ENCODE measurements at regions not wholly inside any gene's neighbourhood (a gene's known extent, or its start where the extent isn't known, plus 50 kb on each side); places are given as distances from the start of the nearest gene placed in this dataset.

DNA sequence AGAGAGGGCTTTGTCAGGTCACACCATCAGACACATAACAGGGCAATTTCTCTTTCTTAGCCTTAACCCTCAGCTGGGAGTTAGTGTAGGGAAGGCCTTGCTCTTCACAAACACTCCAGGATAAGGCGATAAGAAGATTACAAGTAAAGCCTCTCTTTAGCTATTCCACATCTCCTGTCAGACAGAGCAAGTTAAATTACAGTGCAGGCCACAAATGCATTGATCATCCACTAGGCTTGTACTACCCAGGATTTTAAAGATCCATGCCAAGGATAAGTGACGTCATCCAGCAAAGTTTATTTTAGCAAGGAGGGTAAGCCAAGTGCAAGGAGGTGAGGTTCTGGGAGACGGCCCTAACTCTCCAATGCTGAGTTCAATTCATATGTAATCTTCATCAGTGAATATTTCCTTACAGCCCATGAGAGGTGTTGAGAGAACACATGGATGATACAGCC, 890.6 kb upstream of the NR2F2 start:
- no peak for TF ChIP-seq POLR2A (IDR thresholded peaks at IDR 0.05)
- TF ChIP-seq, protein P1, sequence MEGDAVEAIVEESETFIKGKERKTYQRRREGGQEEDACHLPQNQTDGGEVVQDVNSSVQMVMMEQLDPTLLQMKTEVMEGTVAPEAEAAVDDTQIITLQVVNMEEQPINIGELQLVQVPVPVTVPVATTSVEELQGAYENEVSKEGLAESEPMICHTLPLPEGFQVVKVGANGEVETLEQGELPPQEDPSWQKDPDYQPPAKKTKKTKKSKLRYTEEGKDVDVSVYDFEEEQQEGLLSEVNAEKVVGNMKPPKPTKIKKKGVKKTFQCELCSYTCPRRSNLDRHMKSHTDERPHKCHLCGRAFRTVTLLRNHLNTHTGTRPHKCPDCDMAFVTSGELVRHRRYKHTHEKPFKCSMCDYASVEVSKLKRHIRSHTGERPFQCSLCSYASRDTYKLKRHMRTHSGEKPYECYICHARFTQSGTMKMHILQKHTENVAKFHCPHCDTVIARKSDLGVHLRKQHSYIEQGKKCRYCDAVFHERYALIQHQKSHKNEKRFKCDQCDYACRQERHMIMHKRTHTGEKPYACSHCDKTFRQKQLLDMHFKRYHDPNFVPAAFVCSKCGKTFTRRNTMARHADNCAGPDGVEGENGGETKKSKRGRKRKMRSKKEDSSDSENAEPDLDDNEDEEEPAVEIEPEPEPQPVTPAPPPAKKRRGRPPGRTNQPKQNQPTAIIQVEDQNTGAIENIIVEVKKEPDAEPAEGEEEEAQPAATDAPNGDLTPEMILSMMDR (IDR thresholded peaks at IDR 0.05): no peak
